Endothelial cell of umbilical vein (primary cell): ENCODE measurements at regions not wholly inside any gene's neighbourhood (a gene's known extent, or its start where the extent isn't known, plus 50 kb on each side); places are given as distances from the start of the nearest gene placed in this dataset.

Experiments used
- BruUV-seq: library from RNA; stranded (reverse); fragments of 400-500 nt; replicated peaks from 2 replicates; lab custom pipeline; 2021; lab: Mats Ljungman, UMichigan
- CTCF ChIA-PET: fragments of 300-600, 350-600 bp; sonication (Branson Sonifier 250); formaldehyde crosslinking; loops from one replicate; lab custom pipeline; 2021; ENCODE audit warnings: antibody characterized with exemption, inconsistent platforms; lab: Charles Lee
- POLR2A ChIA-PET: fragments of 300-600, 350-600 bp; sonication (Branson Sonifier 250); formaldehyde crosslinking; loops from one replicate; lab custom pipeline; 2021; ENCODE audit warnings: antibody characterized with exemption, inconsistent platforms; lab: Charles Lee
- DNase-seq: peaks from one replicate; pipeline ENCODE4 v3.0.0-alpha.2; 2011; ENCODE audit warnings: low read depth, low spot score
- FAIRE-seq: peaks from 2 replicates; lab custom pipeline; 2011; peaks lifted over from hg19 to GRCh38; lab: Jason Lieb, UNC
- H2AFZ ChIP-seq: 2 replicates; pipeline ENCODE4 v1.6.0; 2012; ENCODE audit warnings: low read depth, low read length, control low read depth, inconsistent platforms
- H3K27ac ChIP-seq: 2 replicates; pipeline ENCODE4 v1.5.1; 2011; ENCODE audit warnings: low read depth, mild to moderate bottlenecking, control low read depth, low read length, moderate library complexity; ENCODE audit not compliant: insufficient read depth
- H3K27me3 ChIP-seq, 2 experiments: 2 replicates each; pipeline versions ENCODE4 v1.6.0 to v1.6.1; 2011; ENCODE audit warnings: low read length in 2 of 2, mixed read lengths in 1 of 2; ENCODE audit not compliant: control insufficient read depth in 2 of 2, insufficient read depth in 2 of 2
- H3K36me3 ChIP-seq, 2 experiments: 2 replicates in 1 of 2; 3 replicates in 1 of 2; pipeline ENCODE4 v1.5.1; 2011; ENCODE audit warnings: low read length in 2 of 2, mild to moderate bottlenecking in 1 of 2, moderate library complexity in 1 of 2; ENCODE audit not compliant: control insufficient read depth in 2 of 2, insufficient read depth in 2 of 2; ENCODE audit errors: extremely low read depth in 1 of 2
- H3K4me1 ChIP-seq: 3 replicates; pipeline ENCODE4 v1.5.1; 2011; ENCODE audit warnings: mild to moderate bottlenecking, low read length; ENCODE audit not compliant: control insufficient read depth, insufficient read depth; ENCODE audit errors: extremely low read depth
- H3K4me2 ChIP-seq: 2 replicates; pipeline ENCODE4 v1.6.1; 2011; ENCODE audit warnings: low read length, control low read depth, mixed read lengths; ENCODE audit not compliant: insufficient read depth
- H3K4me3 ChIP-seq, 3 experiments: fragments of 200-600 bp in 1 of 3; sonication (generic), shearing (Covaris generic) in 1 of 3; replicated peaks in 1 of 3; 2 replicates each; pipeline ENCODE4 v1.5.1; 2011 to 2016; ENCODE audit warnings: control low read depth in 3 of 3, low read length in 3 of 3, mild to moderate bottlenecking in 2 of 3, inconsistent platforms in 1 of 3, low read depth in 1 of 3, moderate library complexity in 1 of 3; ENCODE audit not compliant: insufficient read depth in 1 of 3
- H3K79me2 ChIP-seq: 2 replicates; pipeline ENCODE4 v1.6.0; 2012; ENCODE audit warnings: low read length, inconsistent platforms; ENCODE audit not compliant: control insufficient read depth, insufficient read depth
- H3K9ac ChIP-seq: replicated peaks from 2 replicates; pipeline ENCODE3; 2011; ENCODE audit warnings: low read length, control low read depth; ENCODE audit not compliant: insufficient read depth; ENCODE audit errors: extremely low read depth
- H3K9me1 ChIP-seq: replicated peaks from 3 replicates; pipeline ENCODE4 v1.6.0; 2011; ENCODE audit warnings: mild to moderate bottlenecking, low read length; ENCODE audit not compliant: control insufficient read depth, insufficient read depth; ENCODE audit errors: extremely low read depth
- H3K9me3 ChIP-seq: replicated peaks from 2 replicates; pipeline ENCODE4 v1.5.1; 2012; ENCODE audit warnings: low read length, inconsistent platforms; ENCODE audit not compliant: control insufficient read depth, insufficient read depth
- H4K20me1 ChIP-seq: replicated peaks from 2 replicates; pipeline ENCODE3; 2011; ENCODE audit warnings: mild to moderate bottlenecking, low read length; ENCODE audit not compliant: control insufficient read depth, insufficient read depth; ENCODE audit errors: extremely low read depth
- EZH2 ChIP-seq: IDR thresholded peaks from 2 replicates; pipeline ENCODE4 v1.6.1; 2012; ENCODE audit warnings: borderline replicate concordance, low read depth, mild to moderate bottlenecking, moderate library complexity, low read length, inconsistent platforms; ENCODE audit not compliant: severe bottlenecking
- FOS ChIP-seq: IDR thresholded peaks from 2 replicates; pipeline ENCODE4 v1.6.1; 2011; ENCODE audit warnings: mild to moderate bottlenecking, low read length, moderate library complexity, borderline replicate concordance; ENCODE audit not compliant: insufficient read depth
- GATA2 ChIP-seq: IDR thresholded peaks from 2 replicates; pipeline ENCODE4 v1.7.0; 2011; ENCODE audit warnings: low read depth, mild to moderate bottlenecking, moderate library complexity, mixed read lengths, low read length; ENCODE audit not compliant: insufficient read length, insufficient read depth
- JUN ChIP-seq: IDR thresholded peaks from 2 replicates; pipeline ENCODE4 v1.6.1; 2011; ENCODE audit warnings: borderline replicate concordance, low read depth; ENCODE audit not compliant: insufficient read length, insufficient read depth
- MYC ChIP-seq: IDR thresholded peaks from one replicate; pipeline ENCODE4 v1.6.1; 2011; ENCODE audit warnings: mild to moderate bottlenecking, low read depth, low read length
- POLR2A ChIP-seq: IDR thresholded peaks from 2 replicates; pipeline ENCODE4 v1.6.1; 2012; ENCODE audit warnings: low read depth, mild to moderate bottlenecking, control low read depth, low read length
- POLR2AphosphoS5 ChIP-seq: IDR thresholded peaks from 2 replicates; pipeline ENCODE4 v1.6.1; 2012; ENCODE audit warnings: low read depth, mild to moderate bottlenecking, control low read depth, low read length, moderate library complexity; ENCODE audit not compliant: insufficient read depth
- dilution Hi-C: fragments of 300-500 bp; cut with MboI; formaldehyde crosslinking; loops from one replicate; pipeline ENCODE4 v1.15.0; 2019; ENCODE audit warnings: low sequenced_read_pairs; ENCODE audit not compliant: extremely low pct_ligation_motif_present
- intact Hi-C: fragments of 100-400 bp; cut with micrococcal nuclease; formaldehyde crosslinking; loops from one replicate; pipeline ENCODE4 v1.10.0; 2022
- TF ChIP-seq, protein P1 (sequence below), 2 donors: IDR thresholded peaks; 1 replicate in 1 of 2; 2 replicates in 1 of 2; pipeline ENCODE4 v1.5.1; 2011; ENCODE audit warnings: low read length in 2 of 2, mild to moderate bottlenecking in 2 of 2, moderate library complexity in 2 of 2, control low read depth in 1 of 2, inconsistent platforms in 1 of 2, low read depth in 1 of 2; ENCODE audit not compliant: insufficient read depth in 1 of 2; ENCODE audit errors: extremely low read depth in 1 of 2
- TF ChIP-seq, protein P2 (sequence below): IDR thresholded peaks from 2 replicates; pipeline ENCODE4 v1.6.1; 2011; ENCODE audit not compliant: insufficient read depth, insufficient read length

DNA sequence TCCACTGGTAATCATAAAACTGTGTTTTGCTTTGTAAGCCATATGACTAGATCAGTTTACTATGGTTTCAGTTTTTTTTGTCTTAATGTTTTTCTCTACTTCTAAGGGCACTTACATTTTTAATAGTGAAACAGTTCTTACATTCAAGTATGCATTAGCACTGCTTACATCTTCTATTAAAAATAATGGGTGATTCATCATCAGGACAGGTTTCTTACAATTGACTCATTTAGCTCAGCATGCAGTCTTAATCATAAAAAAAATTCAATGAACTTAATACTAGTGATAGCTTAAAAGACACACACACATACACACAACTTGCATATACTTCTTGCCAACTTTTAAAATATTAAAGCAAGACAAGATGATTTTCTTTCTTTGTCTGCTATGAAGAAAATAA, 845.7 kb upstream of the USP15 start:
- H3K27ac ChIP-seq = no peak overlapping the region
- H3K27me3 ChIP-seq = no peaks in the 10 kb centered on the region
- H3K79me2 ChIP-seq = no peaks in the 10 kb centered on the region
- no TSS peak for BruUV-seq
- dilution Hi-C loops = no loop called here
- no peak overlapping the region for H3K9ac ChIP-seq
- DNase-seq (no peak), FAIRE-seq (no peak)
- intact Hi-C loops = no loop called here
- CTCF ChIA-PET = no interaction called here
- no peak for TF ChIP-seq EZH2
- TF ChIP-seq GATA2 = no peak
- TF ChIP-seq POLR2AphosphoS5 = no peak
- no peak overlapping the region for H3K4me3 ChIP-seq
- no peaks in the 10 kb centered on the region for H4K20me1 ChIP-seq
- no peaks in the 10 kb centered on the region for H3K9me3 ChIP-seq
- no peak overlapping the region for H2AFZ ChIP-seq
- no peak overlapping the region for H3K4me2 ChIP-seq
- H3K4me1 ChIP-seq = no peaks in the 10 kb centered on the region
- H3K9me1 ChIP-seq = no peaks in the 10 kb centered on the region
- POLR2A ChIA-PET = no interaction called here
- H3K36me3 ChIP-seq = no peaks in the 10 kb centered on the region

DNA sequence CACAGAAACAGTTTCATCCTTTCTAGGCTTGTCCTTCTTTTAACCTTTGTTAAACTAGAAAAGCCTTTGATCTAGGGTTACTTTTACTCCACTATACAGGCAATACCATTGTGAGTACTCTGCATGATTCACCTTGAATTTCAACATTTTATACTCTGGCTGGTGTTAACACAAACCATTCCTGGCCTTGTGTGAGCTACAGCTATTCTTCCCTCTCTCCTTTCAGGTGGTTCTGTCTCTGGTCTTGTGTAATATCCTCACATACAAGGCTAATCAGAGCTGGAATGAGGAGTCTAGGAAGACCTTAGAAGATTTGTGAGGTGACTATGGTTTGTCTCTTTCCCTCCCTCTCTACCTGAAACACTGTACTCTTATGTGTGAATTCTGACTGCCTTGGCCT, 837.4 kb upstream of the USP15 start:
- no peak overlapping the region for H3K4me3 ChIP-seq
- no peaks in the 10 kb centered on the region for H3K27me3 ChIP-seq
- no peaks in the 10 kb centered on the region for H3K9me1 ChIP-seq
- no peaks in the 10 kb centered on the region for H3K79me2 ChIP-seq
- H3K9me3 ChIP-seq = no peaks in the 10 kb centered on the region
- dilution Hi-C loops = no loop called here
- intact Hi-C loops = no loop called here
- no peaks in the 10 kb centered on the region for H3K4me1 ChIP-seq
- DNase-seq (no peak), FAIRE-seq (no peak)
- no peak overlapping the region for H3K9ac ChIP-seq
- H2AFZ ChIP-seq = no peak overlapping the region
- no peaks in the 10 kb centered on the region for H4K20me1 ChIP-seq
- no peak overlapping the region for H3K27ac ChIP-seq
- POLR2A ChIA-PET = no interaction called here
- BruUV-seq = no TSS peak
- CTCF ChIA-PET = no interaction called here
- no peak overlapping the region for H3K4me2 ChIP-seq
- TF ChIP-seq, protein P1, sequence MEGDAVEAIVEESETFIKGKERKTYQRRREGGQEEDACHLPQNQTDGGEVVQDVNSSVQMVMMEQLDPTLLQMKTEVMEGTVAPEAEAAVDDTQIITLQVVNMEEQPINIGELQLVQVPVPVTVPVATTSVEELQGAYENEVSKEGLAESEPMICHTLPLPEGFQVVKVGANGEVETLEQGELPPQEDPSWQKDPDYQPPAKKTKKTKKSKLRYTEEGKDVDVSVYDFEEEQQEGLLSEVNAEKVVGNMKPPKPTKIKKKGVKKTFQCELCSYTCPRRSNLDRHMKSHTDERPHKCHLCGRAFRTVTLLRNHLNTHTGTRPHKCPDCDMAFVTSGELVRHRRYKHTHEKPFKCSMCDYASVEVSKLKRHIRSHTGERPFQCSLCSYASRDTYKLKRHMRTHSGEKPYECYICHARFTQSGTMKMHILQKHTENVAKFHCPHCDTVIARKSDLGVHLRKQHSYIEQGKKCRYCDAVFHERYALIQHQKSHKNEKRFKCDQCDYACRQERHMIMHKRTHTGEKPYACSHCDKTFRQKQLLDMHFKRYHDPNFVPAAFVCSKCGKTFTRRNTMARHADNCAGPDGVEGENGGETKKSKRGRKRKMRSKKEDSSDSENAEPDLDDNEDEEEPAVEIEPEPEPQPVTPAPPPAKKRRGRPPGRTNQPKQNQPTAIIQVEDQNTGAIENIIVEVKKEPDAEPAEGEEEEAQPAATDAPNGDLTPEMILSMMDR (IDR thresholded peaks at IDR 0.05; ENCODE audit: extremely low read depth in 1 of 2, insufficient read depth in 1 of 2, low read depth in 1 of 2, low read length in 2 of 2) = no peak
- TF ChIP-seq GATA2 (no peak), POLR2A (no peak), JUN (no peak), MYC (no peak), EZH2 (no peak), POLR2AphosphoS5 (no peak), FOS (no peak)
- TF ChIP-seq, protein P2, sequence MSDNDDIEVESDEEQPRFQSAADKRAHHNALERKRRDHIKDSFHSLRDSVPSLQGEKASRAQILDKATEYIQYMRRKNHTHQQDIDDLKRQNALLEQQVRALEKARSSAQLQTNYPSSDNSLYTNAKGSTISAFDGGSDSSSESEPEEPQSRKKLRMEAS = no peak
- H3K36me3 ChIP-seq = no peaks in the 10 kb centered on the region
